ENCODE measurements at regions not wholly inside any gene's neighbourhood (a gene's known extent, or its start where the extent isn't known, plus 50 kb on each side); places are given as distances from the start of the nearest gene placed in this dataset.

GRCh38 chr22:22710719-22711531, 66.5 kb downstream of the GGTLC2 start:
- peak overlapping the region in 1 of 6 donors; percentile 27 for H3K27ac Mint-ChIP-seq
- H3K36me3 Mint-ChIP-seq = no peaks in the 10 kb centered on the region
- peaks cover 2 to 5% (median 3%) of the 10 kb centered on the region in 3 donors for H3K27me3 Mint-ChIP-seq (ENCODE audit: low read depth in 3 of 3)
- H3K4me1 Mint-ChIP-seq = peaks cover 1 to 6% of the 10 kb centered on the region in 2 donors
- no peak overlapping the region for H3K4me3 Mint-ChIP-seq
- no peaks in the 10 kb centered on the region for H3K9me3 Mint-ChIP-seq
- DNase-seq = peak; percentile 68 to 74 (median 69)

GRCh38 chr22:22711532-22711913, 67.1 kb downstream of the GGTLC2 start:
- H3K4me3 Mint-ChIP-seq = no peak overlapping the region
- H3K27me3 Mint-ChIP-seq (ENCODE audit: low read depth in 3 of 3) = peaks cover 2 to 5% (median 3%) of the 10 kb centered on the region in 3 donors
- no peaks in the 10 kb centered on the region for H3K36me3 Mint-ChIP-seq
- DNase-seq = no peak
- H3K9me3 Mint-ChIP-seq = no peaks in the 10 kb centered on the region
- no peak overlapping the region for H3K27ac Mint-ChIP-seq
- H3K4me1 Mint-ChIP-seq = peaks cover 1 to 6% of the 10 kb centered on the region in 2 donors

GRCh38 chr22:22712092-22712658, 67.8 kb downstream of the GGTLC2 start:
- H3K27ac Mint-ChIP-seq = no peak overlapping the region
- no peaks in the 10 kb centered on the region for H3K36me3 Mint-ChIP-seq
- peaks cover 4 to 5% (median 5%) of the 10 kb centered on the region in 3 donors for H3K27me3 Mint-ChIP-seq (ENCODE audit: low read depth in 3 of 3)
- H3K4me3 Mint-ChIP-seq = no peak overlapping the region
- DNase-seq = no peak
- peaks cover 6 to 11% of the 10 kb centered on the region in 2 donors for H3K4me1 Mint-ChIP-seq
- H3K9me3 Mint-ChIP-seq = no peaks in the 10 kb centered on the region

- no peaks in the 10 kb centered on the region for H3K9me3 Mint-ChIP-seq
- H3K27ac Mint-ChIP-seq = peak overlapping the region in 1 of 6 donors; percentile 14
- H3K4me3 Mint-ChIP-seq = no peak overlapping the region
- H3K36me3 Mint-ChIP-seq = no peaks in the 10 kb centered on the region
- no peak for DNase-seq
- H3K4me1 Mint-ChIP-seq = peaks cover 13 to 17% of the 10 kb centered on the region in 2 donors
- H3K27me3 Mint-ChIP-seq (ENCODE audit: low read depth in 3 of 3) = peaks cover 5 to 7% (median 5%) of the 10 kb centered on the region in 3 donors
Observed at GRCh38 chr22:22712666-22713365, 68.4 kb downstream of the GGTLC2 start.

GRCh38 chr22:22713416-22713815, 69.0 kb downstream of the GGTLC2 start:
- no peaks in the 10 kb centered on the region for H3K36me3 Mint-ChIP-seq
- H3K4me1 Mint-ChIP-seq = peaks cover 16 to 23% of the 10 kb centered on the region in 2 donors
- H3K27ac Mint-ChIP-seq = peak overlapping the region in 1 of 6 donors; percentile 14

GRCh38 chr22:22714600-22715335, 70.4 kb downstream of the GGTLC2 start:
- no peaks in the 10 kb centered on the region for H3K9me3 Mint-ChIP-seq
- peaks cover 22 to 30% of the 10 kb centered on the region in 2 donors for H3K4me1 Mint-ChIP-seq
- no peaks in the 10 kb centered on the region for H3K36me3 Mint-ChIP-seq
- no peak for DNase-seq
- peaks cover 5 to 7% (median 6%) of the 10 kb centered on the region in 3 donors for H3K27me3 Mint-ChIP-seq (ENCODE audit: low read depth in 3 of 3)
- no peak overlapping the region for H3K27ac Mint-ChIP-seq
- H3K4me3 Mint-ChIP-seq = no peak overlapping the region

More at GRCh38 chr22:22713416-22713815, 69.0 kb downstream of the GGTLC2 start:
- Mint-ChIP-seq H3K9me3 (no peaks in the 10 kb centered on the region), H3K27me3 (ENCODE audit: low read depth in 3 of 3) (peaks cover 5 to 7% (median 6%) of the 10 kb centered on the region in 3 donors), H3K4me3 (no peak overlapping the region)
- no peak for DNase-seq

- Mint-ChIP-seq H3K4me1 (peaks cover 37 to 44% of the 10 kb centered on the region in 2 donors), H3K36me3 (no peaks in the 10 kb centered on the region), H3K4me3 (no peak overlapping the region), H3K9me3 (no peaks in the 10 kb centered on the region), H3K27ac (no peak overlapping the region), H3K27me3 (ENCODE audit: low read depth in 3 of 3) (peaks cover 4 to 8% (median 6%) of the 10 kb centered on the region in 3 donors)
- no peak for DNase-seq
Observed at GRCh38 chr22:22716136-22716665, 71.8 kb downstream of the GGTLC2 start.

- DNase-seq = peak; percentile 34 to 36 (median 35)
- H3K27ac Mint-ChIP-seq = peak overlapping the region in 1 of 6 donors; percentile 81
- no peaks in the 10 kb centered on the region for H3K36me3 Mint-ChIP-seq
- H3K9me3 Mint-ChIP-seq = no peaks in the 10 kb centered on the region
- H3K4me3 Mint-ChIP-seq = peak overlapping the region in 3 of 5 donors; percentile 19 to 47 (median 28)
- peaks cover 3 to 8% (median 6%) of the 10 kb centered on the region in 3 donors for H3K27me3 Mint-ChIP-seq (ENCODE audit: low read depth in 3 of 3)
- peaks cover 51 to 58% of the 10 kb centered on the region in 2 donors for H3K4me1 Mint-ChIP-seq
Observed at GRCh38 chr22:22717664-22718063, 73.2 kb downstream of the GGTLC2 start.

GRCh38 chr22:22720201-22720723, 75.8 kb downstream of the GGTLC2 start:
- peak overlapping the region; percentile 82 to 94 (median 90) for H3K27ac Mint-ChIP-seq
- H3K9me3 Mint-ChIP-seq = no peaks in the 10 kb centered on the region
- peak overlapping the region in 4 of 5 donors; percentile 58 to 68 (median 60) for H3K4me3 Mint-ChIP-seq
- H3K4me1 Mint-ChIP-seq = peaks cover 52 to 58% of the 10 kb centered on the region in 2 donors
- peaks cover 0 to 8% (median 4%) of the 10 kb centered on the region in 3 donors for H3K27me3 Mint-ChIP-seq (ENCODE audit: low read depth in 3 of 3)
- peak; percentile 55 to 68 (median 67) for DNase-seq
- H3K36me3 Mint-ChIP-seq = no peaks in the 10 kb centered on the region

GRCh38 chr22:22720724-22721261, 76.4 kb downstream of the GGTLC2 start:
- peaks cover 52 to 58% of the 10 kb centered on the region in 2 donors for H3K4me1 Mint-ChIP-seq

GRCh38 chr22:22721681-22722354, 77.4 kb downstream of the GGTLC2 start:
- Mint-ChIP-seq H3K36me3 (no peaks in the 10 kb centered on the region), H3K4me1 (peaks cover 51 to 58% of the 10 kb centered on the region in 2 donors), H3K9me3 (no peaks in the 10 kb centered on the region), H3K4me3 (peak overlapping the region; percentile 16 to 60 (median 58)), H3K27me3 (ENCODE audit: low read depth in 3 of 3) (peaks cover 0 to 7% (median 6%) of the 10 kb centered on the region in 3 donors), H3K27ac (peak overlapping the region; percentile 82 to 94 (median 90))
- DNase-seq = peak; percentile 51 to 58 (median 52)

More at GRCh38 chr22:22720724-22721261, 76.4 kb downstream of the GGTLC2 start:
- DNase-seq = peak; percentile 43 to 50 (median 44)
- Mint-ChIP-seq H3K4me3 (peak overlapping the region; percentile 33 to 68 (median 59)), H3K36me3 (no peaks in the 10 kb centered on the region), H3K27me3 (ENCODE audit: low read depth in 3 of 3) (peaks cover 0 to 8% (median 4%) of the 10 kb centered on the region in 3 donors), H3K9me3 (no peaks in the 10 kb centered on the region), H3K27ac (peak overlapping the region; percentile 82 to 94 (median 90))

- peaks cover 0 to 3% (median 0%) of the 10 kb centered on the region in 6 donors for H3K9me3 Mint-ChIP-seq
- peaks cover 0 to 2% (median 2%) of the 10 kb centered on the region in 3 donors for H3K27me3 Mint-ChIP-seq (ENCODE audit: low read depth in 3 of 3)
- H3K4me3 Mint-ChIP-seq = no peak overlapping the region
- peaks cover 0 to 4% (median 0%) of the 10 kb centered on the region in 3 donors for H3K36me3 Mint-ChIP-seq
- peaks cover 38 to 59% of the 10 kb centered on the region in 2 donors for H3K4me1 Mint-ChIP-seq
- DNase-seq = no peak
- H3K27ac Mint-ChIP-seq = no peak overlapping the region
Observed at GRCh38 chr22:22728382-22728781, 84.0 kb downstream of the GGTLC2 start.

All from immature natural killer cell (primary cell).